GM10266 (cell line): ENCODE measurements at regions not wholly inside any gene's neighbourhood (a gene's known extent, or its start where the extent isn't known, plus 50 kb on each side); places are given as distances from the start of the nearest gene placed in this dataset.
"Not testable (repeated sequence)": the region's sequence is repeated elsewhere in the genome, so short reads cannot be mapped to it uniquely, and the experiment has no call there.

Source experiments
- DNase-seq: peaks from one replicate; pipeline ENCODE4 v3.0.0; 2012; ENCODE audit errors: extremely low spot score
- TF ChIP-seq, protein P1 (sequence below): IDR thresholded peaks from 2 replicates; pipeline ENCODE4 v1.5.1; 2012; ENCODE audit warnings: mild to moderate bottlenecking, low read depth; ENCODE audit not compliant: control insufficient read depth, insufficient read depth; ENCODE audit errors: missing control alignments

DNA sequence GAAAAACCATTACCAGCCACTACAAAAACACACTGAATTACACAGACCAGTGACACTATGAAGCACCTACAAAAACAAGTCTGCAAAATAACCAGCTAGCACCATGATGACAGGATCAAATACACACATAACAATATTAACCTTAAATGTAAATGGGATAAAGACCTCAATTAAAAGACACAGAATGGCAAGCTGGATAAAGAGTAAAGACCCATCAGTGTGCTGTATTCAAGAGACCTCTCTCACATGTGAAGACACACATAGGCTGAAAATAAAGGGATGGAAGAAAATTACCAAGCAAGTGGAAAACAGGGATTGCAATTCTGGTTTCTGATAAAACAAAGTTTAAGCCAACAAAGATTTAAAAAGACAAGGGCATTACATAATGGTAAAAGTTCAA, 482.7 kb upstream of the MCTP2 start:
- TF ChIP-seq, protein P1, sequence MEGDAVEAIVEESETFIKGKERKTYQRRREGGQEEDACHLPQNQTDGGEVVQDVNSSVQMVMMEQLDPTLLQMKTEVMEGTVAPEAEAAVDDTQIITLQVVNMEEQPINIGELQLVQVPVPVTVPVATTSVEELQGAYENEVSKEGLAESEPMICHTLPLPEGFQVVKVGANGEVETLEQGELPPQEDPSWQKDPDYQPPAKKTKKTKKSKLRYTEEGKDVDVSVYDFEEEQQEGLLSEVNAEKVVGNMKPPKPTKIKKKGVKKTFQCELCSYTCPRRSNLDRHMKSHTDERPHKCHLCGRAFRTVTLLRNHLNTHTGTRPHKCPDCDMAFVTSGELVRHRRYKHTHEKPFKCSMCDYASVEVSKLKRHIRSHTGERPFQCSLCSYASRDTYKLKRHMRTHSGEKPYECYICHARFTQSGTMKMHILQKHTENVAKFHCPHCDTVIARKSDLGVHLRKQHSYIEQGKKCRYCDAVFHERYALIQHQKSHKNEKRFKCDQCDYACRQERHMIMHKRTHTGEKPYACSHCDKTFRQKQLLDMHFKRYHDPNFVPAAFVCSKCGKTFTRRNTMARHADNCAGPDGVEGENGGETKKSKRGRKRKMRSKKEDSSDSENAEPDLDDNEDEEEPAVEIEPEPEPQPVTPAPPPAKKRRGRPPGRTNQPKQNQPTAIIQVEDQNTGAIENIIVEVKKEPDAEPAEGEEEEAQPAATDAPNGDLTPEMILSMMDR, result no peak
- no peak for DNase-seq

DNA sequence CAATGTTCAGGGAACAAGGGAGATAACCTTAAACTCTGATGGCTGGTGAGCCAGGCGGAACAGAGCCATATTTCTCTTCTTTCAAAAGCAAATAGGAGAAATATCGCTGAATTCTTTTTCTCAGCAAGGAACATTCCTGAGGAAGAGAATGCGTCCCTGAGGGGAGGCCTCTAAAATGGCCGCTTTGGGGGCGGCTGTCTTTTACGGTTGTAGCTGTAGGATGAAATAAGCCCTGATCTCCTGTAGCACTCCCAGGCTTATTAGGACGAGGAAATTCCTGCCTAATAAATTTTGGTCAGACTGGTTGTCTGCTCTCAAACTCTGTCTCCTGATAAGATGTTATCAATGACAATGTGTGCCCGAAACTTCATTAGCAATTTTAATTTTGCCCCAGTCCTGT, 496.4 kb upstream of the MCTP2 start:
- DNase-seq, result not testable (repeated sequence)

- DNase-seq, result no peak
- TF ChIP-seq, protein P1, result no peak
Measured at GRCh38 chr15:93730724-93731123, 500.6 kb upstream of the MCTP2 start.

DNA sequence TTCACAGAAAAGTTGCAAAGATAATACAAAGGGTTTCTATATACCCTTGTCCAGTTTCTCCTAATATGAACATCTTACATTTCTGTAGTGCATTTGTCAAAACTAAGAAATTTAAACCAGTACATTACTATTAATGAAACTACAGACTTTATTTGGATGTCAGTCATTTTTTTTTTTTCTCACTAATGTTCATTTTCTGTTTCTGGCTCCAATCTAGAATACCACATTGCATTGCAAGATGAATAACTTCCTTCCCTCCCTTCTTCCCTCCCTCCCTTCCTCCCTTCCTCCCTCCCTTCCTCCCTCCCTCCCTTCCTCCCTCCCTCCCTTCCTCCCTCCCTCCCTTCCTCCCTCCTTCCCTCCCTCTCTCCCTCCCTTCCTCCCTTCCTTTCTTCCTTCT, 509.2 kb upstream of the MCTP2 start:
- DNase-seq, result no peak

DNA sequence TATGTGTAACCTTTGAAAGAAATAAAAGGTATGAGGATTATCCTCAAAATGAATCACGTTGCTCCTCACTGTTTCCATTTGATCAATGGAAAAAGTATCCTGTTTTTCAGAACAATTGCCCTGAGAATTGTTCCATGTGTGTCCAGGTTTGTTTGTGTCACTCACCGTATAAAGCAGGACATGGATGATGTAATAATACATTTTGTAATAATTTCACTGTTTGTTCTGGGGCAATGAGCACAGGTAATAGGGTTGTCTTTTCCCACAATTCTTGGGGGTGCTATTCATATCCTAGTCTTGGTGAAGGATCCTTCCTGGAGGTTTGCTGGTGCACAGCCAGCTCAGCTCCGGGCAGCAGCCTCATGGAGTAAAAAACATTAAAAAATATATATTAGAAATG, 510.8 kb upstream of the MCTP2 start:
- DNase-seq, result no peak
- TF ChIP-seq, protein P1, result no peak

More for the DNA sequence above, 509.2 kb upstream of the MCTP2 start:
- TF ChIP-seq, protein P1, result no peak

- DNase-seq, result no peak
- TF ChIP-seq, protein P1, result no peak
Measured at GRCh38 chr15:93719921-93720351, 511.4 kb upstream of the MCTP2 start.

GRCh38 chr15:93716615-93717231, 514.6 kb upstream of the MCTP2 start:
- TF ChIP-seq, protein P1, result no peak
- DNase-seq, result no peak

- DNase-seq, result no peak
- TF ChIP-seq, protein P1, result no peak
Measured at GRCh38 chr15:93709708-93710107, 521.7 kb upstream of the MCTP2 start.
